GM18858 (cell line): ENCODE measurements at regions not wholly inside any gene's neighbourhood (a gene's known extent, or its start where the extent isn't known, plus 50 kb on each side); places are given as distances from the start of the nearest gene placed in this dataset.

Experiments
- ATAC-seq: cut with Tn5 transposase; IDR thresholded peaks from one replicate; pipeline ENCODE4 v1.9.1; 2021; ENCODE audit not compliant: unreplicated experiment

DNA sequence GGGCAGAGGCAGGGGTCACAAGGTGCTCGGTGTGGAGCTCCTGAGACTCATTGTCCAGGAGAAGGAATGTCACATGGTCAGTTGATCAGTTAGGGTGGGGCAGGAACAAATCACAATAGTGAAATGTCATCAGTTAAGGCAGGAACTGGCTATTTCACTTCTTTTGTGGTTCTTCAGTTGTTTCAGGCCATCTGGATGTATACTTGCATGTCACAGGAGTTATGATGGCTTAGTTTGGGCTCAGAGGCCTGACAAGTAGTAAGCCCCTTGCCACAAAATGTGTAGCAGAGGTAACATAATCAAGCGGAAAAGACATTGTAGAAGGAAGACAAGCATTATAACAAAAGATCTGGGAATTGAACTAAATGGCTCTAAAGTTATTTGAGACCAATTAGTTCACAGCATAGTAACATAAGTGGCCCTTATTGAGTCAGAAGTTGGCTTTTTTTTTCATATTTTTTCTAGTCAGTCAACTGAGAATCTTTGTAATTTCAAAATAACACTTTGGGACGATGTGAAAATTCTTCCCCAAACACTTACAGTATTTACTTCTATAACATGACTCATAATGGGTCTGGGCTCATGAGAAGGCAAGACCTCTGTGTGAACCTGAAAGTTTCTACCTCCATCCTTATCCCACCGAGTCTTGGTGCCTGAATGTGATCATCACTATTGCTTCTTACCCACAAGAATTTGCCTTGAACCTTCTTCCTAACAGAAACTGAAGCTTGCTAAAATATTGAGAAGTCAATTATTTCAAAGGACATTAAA lies 137.0 kb upstream of the DPT start:
- no peak for ATAC-seq

DNA sequence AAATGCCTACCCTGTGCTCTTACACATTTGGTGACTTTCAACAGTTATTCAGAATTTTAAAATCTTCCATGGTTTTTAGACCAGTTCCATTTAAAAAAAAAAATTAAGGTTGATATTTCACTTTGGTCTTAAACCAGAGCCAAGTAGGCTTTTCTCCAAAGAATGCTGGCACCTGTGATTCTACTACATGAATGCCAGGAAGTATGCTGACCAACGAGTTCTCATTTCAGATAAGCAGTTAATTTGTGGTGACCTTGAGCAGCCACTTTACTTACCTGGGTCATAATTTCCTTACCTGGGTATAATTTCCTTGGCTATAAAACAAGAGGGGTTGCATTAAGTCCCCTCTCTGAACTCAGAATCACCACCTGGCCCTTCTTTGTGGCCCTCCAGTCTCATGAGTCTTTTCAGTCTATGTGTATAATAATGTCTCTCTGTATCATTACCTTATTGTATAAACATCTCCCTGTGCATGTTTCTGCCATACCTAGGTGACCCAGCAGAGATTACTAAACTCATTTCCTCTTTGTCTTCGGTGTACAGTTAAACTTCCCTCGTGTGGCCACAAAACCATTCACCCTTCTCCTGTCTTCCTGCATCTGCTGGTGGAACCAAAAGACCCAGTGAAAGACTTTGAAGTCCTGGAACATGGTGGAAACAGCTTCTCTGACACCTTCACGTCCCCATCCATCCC lies 139.1 kb upstream of the DPT start:
- no peak for ATAC-seq

DNA sequence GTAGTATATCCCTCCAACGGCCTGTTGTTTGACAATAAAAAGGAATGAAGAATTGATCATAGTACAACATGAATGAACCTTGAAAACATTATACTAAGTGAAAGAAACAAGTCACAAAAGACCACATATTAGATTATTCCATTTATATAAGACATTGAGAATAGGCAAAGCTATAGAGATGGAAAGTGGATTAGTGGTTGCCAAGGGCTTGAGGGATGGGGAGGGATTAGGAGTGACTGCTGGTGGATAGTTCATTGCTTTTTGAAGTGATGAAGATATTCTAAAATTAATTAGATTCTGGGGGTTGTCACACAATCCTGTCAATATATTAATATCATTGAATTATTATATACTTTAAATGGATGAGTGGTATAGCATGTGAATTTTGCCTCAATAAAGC lies 142.5 kb upstream of the DPT start:
- ATAC-seq: no peak

DNA sequence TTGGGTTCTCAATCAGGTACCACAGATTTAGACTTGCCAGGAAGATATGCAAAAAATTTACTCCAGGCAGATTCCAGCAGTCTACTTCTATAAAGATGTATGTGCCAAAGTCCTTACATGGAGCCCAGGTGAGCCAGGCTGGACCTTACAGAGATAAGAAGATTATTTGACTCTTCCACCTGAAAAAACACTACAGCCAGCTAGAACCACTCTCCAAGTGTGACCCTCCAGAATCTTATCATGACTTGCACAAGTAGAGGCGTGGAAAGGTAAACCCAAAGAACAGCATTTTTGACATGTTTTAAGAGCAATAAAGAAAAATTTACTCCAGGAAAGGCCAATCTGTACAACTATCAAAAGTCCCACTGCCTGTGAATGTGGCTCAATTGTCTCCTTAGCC lies 146.8 kb upstream of the DPT start:
- ATAC-seq: no peak

DNA sequence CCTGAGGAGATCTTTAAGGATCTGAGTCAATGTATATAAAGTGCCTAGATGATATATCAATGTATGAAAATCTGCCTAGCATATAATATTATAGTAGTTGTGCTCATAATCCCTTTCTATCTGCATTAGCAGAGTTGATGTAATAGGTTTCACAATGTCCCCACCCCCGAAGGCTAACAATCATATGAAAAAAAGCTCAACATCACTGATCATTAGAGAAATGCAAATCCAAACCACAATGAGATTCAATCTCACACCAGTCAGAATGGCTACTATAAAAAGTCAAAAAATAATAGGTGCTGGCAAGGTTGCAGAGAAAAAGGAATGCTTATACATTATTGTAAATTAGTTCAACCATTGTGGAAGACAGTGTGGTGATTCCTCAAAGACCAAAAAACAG lies 147.8 kb upstream of the DPT start:
- no peak for ATAC-seq

DNA sequence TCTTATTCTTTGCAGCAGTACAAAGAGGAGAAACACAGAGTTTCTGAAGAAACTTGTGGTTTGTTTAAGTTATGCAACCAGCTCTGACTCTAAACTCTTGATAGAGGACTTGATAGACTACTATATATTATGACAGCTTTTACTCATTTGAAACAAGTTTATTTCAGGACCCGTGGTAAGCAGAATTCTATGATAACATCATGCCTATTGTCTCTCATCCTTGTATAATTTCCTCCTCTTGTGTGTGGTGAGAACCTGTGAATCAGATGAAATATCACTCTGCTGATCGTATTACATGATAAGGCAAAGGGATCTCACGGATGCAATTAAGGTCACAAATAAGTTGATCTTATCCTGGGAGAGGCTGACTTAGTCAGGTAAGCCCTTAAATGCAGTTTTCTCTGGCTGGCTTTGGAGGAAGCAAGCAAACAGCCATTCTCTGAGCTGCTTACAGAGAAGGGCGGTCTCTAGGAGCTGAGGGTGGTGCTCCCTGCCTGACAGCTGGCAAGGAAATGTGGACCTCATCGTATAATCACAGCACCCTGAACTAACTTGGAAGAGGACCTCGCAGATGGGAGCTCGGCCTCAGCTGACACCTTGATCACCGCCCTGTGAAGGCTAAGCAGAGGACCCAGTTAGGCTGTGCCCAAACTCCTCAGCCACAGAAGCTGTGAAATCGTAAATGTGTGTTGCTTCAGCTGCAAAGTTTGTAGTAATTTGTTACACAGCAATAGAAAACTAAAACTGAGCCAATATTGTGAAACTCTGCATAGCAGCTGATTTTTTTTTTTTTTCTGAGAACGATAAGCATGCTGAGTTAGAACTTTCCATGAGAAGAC lies 151.1 kb upstream of the DPT start:
- ATAC-seq: no peak

DNA sequence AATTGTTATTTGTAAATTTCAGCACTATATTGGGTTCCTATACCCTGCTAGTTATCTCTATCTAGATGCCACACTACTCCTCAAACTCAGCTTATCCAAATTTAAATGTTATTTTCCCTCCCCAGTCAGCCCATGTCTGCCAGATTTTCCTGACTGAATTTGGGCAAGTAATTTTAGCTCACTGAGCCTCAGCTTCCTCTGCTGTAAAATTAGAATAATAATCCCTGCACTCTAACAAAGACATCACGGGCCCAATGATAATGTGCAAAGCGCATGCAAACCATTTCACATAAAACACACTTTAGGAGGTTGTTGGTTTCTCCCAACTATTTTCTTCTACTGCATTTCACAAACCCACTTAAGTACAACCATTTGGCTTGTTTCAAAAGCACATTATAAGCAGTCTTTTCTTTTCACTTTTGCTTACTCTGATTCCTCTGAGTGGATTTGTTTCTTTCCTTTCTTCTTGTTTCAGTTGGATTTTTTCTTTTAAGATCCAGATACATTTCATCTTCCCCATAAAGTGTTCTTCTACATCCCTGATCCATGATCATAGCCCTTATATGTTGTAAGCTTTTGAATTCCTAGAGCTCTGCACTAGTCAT lies 152.8 kb upstream of the DPT start:
- no peak for ATAC-seq

DNA sequence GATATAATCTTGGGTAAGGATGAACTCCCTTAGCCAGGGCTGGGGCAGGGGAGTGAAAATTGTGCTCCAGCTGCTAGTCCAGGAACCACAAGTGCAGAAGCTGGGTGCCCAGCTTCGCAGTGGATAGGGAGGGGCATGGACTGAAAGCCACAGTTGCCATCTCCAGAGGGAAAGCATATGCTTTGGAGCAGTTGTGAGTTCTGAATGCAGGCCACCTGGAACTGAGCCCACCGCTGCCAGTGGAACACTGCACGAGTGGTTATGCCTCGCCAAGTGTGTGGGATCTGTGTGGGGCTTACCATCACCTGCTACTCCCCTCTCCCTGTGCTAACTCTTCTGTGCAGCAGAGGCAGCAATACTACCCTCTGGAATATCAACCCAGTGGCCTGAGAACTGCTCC lies 158.4 kb upstream of the DPT start:
- no peak for ATAC-seq

DNA sequence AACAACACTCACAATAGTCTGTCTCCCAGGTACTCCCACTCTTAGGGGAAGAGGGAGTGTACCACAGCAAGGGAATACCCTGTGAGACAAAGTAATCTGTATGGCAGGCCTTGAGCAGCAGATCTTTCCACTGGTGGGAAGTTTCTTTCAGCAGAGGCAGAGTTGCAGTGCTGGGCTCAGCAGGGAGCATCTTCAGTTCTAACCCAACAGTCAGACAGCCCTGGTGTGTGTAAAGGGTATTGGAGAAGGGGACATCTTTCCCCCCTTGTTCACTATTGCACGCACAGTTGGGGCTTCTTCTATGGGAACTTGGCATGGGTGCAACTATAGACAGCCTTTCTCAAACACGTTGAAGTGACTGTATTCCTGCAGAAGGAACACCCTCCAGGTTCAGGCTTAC lies 159.4 kb upstream of the DPT start:
- ATAC-seq: no peak

DNA sequence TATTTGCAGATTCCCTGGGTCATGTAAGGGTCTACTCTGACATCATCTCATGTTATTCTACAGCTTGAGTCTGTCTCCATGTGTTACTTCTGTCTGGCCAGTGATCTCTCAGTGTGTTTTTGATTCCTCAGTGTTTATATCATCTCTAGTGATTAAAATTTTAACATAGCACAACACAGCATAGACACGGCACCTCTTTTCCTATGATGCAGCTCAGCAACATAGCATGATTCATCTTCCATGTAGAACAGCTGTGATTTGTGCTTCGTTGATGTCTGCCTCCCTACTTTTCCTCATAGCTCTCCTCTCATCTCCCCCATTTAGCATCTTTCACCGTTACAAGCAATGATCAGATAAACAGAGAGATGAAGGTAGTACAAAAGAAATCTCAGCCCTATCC lies 163.9 kb upstream of the DPT start:
- no peak for ATAC-seq

DNA sequence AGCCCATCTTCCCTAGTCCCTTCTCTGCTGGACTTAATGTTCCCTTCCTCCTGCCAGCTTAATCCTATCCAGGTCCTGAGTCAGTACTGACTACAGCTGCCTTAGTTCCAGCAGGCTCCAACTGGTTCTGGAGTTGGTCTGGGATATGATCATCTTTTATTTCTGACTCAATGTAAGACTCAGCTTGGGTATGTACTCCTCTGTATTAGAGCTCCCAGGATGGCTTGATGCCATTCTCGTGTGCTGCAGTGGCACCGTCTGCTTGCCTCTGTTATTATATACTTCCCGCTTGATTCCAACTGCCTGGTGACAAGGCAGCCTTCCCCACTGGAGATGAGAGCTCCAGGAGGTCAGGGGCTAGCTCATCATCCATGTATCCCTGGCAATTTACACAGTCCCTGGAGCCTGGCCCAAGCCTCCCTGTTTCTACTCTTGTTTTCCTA lies 164.4 kb upstream of the DPT start:
- no peak for ATAC-seq

DNA sequence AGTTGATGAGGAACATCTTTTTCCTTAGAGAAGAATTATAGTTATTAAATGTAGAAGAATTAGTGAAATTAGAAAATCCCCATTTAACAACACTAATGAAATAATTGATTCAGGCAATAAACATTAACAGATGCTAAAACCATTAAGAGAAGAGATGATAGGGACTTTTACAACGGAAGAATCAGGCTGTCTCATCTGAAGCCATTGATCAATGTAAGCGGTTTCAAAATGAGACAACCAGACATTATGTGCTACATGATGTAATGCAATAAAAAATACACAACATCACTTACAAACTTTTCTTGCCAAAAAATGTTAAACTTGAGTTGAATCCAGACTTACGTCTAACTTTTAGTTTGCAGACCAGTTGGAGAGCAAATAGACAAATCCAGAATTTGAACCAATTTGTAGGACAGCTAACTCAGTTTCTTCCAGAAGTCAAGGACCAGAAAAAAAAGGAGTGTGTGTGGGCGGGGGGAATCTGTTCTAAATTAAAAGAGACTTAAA lies 165.4 kb upstream of the DPT start:
- ATAC-seq: no peak

DNA sequence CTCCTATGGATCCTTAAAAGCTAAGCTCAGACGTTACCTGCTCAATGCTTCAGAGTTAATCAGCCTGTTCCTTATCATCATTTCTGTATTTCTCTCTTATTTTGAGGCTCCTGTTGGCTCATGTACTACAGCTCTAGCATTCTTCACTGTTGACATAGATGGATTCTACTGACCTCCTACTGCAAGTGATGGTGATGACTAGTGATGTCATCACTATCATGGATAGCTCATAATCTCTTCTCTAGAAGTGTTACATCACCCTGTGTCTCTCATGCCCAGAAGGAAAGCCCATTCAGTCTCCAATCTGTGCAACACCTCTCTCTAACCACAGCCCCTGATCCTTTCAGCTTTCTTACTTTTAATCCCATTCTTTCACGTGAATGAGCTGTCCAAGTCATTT lies 168.2 kb upstream of the DPT start:
- no peak for ATAC-seq

DNA sequence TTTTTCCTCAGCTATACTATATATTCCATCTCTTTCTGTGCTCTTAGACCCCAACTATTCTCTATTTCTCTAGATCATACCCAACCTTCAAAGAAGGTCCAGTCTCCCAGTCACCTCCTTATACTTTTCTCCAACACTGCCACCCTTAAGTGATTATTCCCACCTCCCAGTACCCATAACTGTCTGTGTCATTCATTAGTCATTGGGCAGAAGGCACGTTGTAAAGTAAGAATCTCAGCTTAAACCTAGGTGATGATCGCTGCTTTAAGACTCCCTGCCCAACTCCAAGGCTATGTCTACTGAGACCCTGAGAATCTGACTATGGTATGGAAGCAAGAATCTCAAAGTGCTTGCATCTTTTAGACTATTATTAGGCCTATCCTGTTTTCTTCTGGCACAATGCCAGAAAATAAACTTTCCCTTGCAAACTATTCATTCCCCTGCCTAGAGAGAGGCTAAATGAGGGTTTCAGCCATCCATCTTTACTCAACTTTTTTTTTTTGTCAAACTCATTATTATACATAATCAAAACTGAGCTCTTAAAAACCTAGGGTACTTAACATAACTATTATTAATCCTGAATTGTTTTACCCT lies 174.3 kb upstream of the DPT start:
- ATAC-seq: no peak

DNA sequence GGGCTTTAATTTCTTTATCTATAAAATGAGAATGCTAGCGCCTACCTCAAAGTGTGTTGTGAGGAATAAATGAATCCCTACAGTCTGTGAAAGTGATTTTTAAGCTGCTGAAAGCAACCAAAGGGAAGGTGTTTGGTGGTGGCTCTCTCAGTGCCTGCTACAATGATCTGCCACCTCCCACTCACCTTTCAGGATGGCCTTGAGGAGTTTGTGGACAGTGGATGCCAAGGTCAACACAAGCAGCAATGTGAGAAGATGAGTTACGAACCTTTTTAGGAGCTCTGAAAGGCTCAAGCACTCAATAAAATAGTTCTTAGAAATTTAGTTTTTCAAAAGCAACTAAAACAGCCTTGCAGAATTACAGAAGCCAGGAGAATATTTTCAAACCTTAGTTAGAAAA lies 176.6 kb upstream of the DPT start:
- no peak for ATAC-seq

DNA sequence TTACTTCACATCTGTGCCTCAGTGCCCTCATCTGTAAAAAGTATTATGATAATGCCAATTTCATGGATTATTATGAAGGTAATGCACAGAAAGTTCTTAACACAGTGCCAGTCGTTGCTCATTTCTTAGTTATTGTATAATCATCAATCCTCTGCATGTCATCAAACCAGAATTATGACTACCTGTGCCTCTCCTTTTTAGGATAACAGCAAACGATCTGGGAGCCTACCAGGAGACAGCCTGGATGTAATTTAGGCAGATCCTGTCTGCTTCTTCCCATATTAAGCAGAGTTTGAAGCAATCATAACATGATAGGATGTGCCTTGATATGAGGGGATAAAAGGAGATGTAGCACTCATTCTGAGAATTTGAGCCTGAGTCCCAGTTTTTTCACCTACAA lies 177.4 kb upstream of the DPT start:
- no peak for ATAC-seq

DNA sequence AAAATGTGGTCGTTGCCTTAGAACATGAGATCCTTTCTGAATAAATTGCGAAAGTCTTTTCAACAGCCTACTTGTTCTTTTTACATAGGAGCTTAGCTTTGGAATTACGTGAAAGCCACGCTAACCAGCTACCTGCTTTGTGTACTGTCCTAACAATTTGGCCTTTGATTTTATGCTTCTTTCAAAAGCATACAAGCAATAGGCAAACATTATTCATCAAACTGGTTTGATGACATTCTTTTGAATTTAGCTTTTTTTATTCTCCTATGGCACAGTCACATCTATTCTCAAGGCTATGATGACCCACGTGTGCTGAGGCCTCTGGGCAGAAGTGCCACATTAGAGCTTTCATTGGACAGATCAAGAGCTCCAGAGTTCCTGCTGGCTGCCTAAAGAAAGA lies 178.0 kb upstream of the DPT start:
- ATAC-seq: no peak

DNA sequence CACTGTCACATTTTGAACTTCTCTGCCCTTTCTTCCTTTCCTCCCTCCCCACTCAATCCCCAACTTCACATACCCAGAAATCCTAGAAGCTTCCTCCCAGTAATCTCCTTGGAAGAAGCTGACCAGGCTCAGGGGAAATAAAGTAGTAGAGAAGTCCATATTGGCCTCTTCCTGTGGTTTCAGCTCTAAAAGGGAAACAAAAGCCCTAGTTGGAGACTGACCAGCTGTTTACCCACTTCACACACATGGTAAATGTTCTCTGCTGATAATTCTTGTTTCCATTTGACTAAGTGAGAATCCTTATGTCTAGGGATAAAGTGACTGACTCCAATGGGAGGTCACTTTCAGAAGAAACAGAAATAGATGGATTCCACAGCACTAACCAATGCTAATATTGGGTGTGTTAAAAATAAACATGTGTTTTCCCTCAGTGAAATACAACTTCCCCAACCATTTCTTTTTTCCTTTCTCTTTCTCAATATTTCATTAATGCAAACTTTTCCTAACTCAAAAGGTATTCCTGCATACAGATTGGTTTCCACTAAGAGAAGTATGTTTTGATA lies 178.9 kb upstream of the DPT start:
- ATAC-seq: no peak

DNA sequence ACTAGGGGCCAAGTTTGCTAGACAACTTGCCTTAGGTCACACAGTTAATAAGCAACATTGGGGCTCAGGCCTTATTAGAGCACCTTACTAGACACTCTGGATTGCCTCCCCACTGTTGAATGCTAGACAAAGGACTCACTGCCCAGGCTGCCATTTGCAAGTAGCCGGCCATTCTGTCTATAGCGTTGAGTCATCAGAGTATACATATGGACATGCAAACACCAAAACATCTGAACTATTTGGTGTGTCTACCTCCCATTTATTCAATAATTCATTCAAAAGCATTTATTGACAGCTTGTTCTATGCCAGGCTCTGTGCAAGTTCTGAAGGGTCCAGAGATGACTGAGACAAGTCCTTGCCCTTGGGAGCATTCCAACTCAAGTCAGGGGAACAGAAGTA lies 181.4 kb upstream of the DPT start:
- no peak for ATAC-seq

DNA sequence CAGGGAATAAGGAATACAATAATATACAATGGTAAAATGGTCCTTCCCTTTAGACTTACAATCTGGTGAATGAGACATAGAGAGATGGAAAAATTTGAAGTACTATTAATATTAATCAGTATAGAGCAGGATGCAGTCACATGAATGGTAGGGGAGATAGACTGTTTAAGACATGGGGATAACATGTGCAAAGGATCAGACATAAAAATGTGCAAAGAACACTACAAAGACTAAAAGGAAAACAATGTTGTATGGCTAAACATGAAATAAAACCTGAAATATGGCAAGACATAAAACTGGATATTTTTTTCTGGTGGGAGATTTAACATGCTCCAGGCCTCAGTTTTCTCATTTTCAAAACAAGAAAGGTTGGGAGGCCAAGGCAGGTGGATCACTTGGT lies 182.4 kb upstream of the DPT start:
- ATAC-seq: no peak
